ENCODE measurements at regions not wholly inside any gene's neighbourhood (a gene's known extent, or its start where the extent isn't known, plus 50 kb on each side); places are given as distances from the start of the nearest gene placed in this dataset.

DNA sequence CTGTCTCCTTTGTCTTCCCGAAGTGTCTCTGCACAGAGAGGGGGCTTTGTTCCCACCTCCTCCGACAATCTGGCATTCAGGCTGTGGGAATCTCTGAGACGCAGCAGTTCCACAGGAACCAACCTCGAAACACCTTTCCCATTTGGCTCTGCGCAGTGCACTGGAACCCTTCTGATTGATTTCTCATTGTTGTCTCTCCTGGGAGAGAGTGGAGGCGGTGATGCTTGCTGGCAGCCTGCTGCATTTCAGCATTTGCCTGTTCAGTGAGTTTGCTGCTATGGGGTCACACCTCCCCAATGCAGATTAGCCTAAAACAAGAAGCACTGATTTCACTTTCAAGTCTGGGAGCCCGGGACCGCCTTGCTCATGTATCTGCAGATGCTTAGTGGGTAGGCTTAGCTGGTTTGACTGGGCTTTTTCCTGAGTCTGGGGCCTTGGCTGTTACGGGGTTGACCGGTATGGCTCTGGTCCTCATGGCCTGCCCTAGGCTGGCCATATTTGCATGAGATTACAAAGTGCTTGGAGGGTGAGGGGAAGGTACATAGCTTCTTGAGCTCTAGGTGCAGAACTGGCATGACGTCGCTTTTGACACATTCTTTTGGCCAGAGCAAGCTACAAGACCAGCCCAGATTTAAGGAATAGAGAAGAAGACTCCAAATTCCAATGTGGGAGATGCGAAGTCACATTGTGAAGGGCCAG, 695.3 kb downstream of the PTPRU start:
- ATAC-seq (ENCODE audit: insufficient read depth, low FRiP score): no peak
- Histone ChIP-seq H3K9me3 (ENCODE audit: control insufficient read depth in 4 of 4, insufficient read depth in 3 of 4, low read length in 3 of 4) (peaks cover 0 to 2% (median 0%) of the 10 kb centered on the region in 4 donors), H3K36me3 (ENCODE audit: control insufficient read depth in 4 of 4, insufficient read depth in 4 of 4, low read length in 4 of 4) (no peaks in the 10 kb centered on the region), H3K27ac (ENCODE audit: low read depth in 1 of 2, low read length in 1 of 2) (no peak overlapping the region), H3K9ac (ENCODE audit: insufficient read depth in 1 of 2, low read length in 2 of 2) (no peak overlapping the region), H3K4me1 (ENCODE audit: control insufficient read depth in 5 of 5, insufficient read depth in 5 of 5, low read length in 5 of 5) (no peaks in the 10 kb centered on the region), H3K4me3 (no peak overlapping the region), H3K27me3 (ENCODE audit: control insufficient read depth in 3 of 3, insufficient read depth in 3 of 3, low read length in 2 of 3) (peaks cover 0 to 11% (median 3%) of the 10 kb centered on the region in 3 donors)
- TF ChIP-seq CTCF (IDR thresholded peaks at IDR 0.05; ENCODE audit: control extremely low read depth, extremely low read depth): no peak
- 62 to 70% methylated on average over 13 of the region's 13 CpGs for WGBS, 2 donors
- no peak for DNase-seq

GRCh38 chr1:29925058-29925457, 688.7 kb downstream of the PTPRU start:
- ATAC-seq (ENCODE audit: insufficient read depth, low FRiP score): no peak
- DNase-seq: no peak

DNA sequence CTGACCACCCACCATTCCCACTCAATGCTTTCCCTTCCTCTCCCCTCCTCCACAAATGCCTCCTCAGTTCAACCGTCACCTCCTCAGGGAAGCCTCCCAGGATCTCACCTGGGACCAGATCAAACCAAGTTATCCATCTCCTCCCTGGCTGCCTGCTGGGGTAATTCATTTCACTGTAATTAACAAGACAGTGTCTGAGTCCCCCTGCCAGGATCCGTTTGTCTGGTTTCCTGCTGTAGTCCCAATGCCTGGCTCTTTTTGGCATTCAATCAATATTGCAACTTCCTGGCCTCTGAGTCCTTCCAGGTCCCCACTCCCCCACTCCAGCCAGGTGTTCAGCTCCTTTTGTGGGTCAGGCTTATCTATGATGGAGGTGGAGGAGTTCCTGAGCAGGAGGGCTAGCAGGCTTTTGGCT, 687.7 kb downstream of the PTPRU start:
- no peak overlapping the region for H3K9ac ChIP-seq (ENCODE audit: insufficient read depth in 1 of 2, low read length in 2 of 2)
- no peaks in the 10 kb centered on the region for H3K27me3 ChIP-seq (ENCODE audit: control insufficient read depth in 3 of 3, insufficient read depth in 3 of 3, low read length in 2 of 3)
- no peaks in the 10 kb centered on the region for H3K36me3 ChIP-seq (ENCODE audit: control insufficient read depth in 4 of 4, insufficient read depth in 4 of 4, low read length in 4 of 4)
- no peak for TF ChIP-seq CTCF (IDR thresholded peaks at IDR 0.05; ENCODE audit: control extremely low read depth, extremely low read depth)
- no peak overlapping the region for H3K4me3 ChIP-seq
- no peaks in the 10 kb centered on the region for H3K4me1 ChIP-seq (ENCODE audit: control insufficient read depth in 5 of 5, insufficient read depth in 5 of 5, low read length in 5 of 5)
- ATAC-seq (ENCODE audit: insufficient read depth, low FRiP score) (no peak), DNase-seq (no peak)
- H3K27ac ChIP-seq (ENCODE audit: low read depth in 1 of 2, low read length in 1 of 2): no peak overlapping the region
- 4 to 10% methylated on average over 2 of the region's 2 CpGs for WGBS, 2 donors
- no peaks in the 10 kb centered on the region for H3K9me3 ChIP-seq (ENCODE audit: control insufficient read depth in 4 of 4, insufficient read depth in 3 of 4, low read length in 3 of 4)

More at GRCh38 chr1:29925058-29925457, 688.7 kb downstream of the PTPRU start:
- Histone ChIP-seq H3K27me3 (ENCODE audit: control insufficient read depth in 3 of 3, insufficient read depth in 3 of 3, low read length in 2 of 3) (no peaks in the 10 kb centered on the region), H3K4me1 (ENCODE audit: control insufficient read depth in 5 of 5, insufficient read depth in 5 of 5, low read length in 5 of 5) (no peaks in the 10 kb centered on the region), H3K9ac (ENCODE audit: insufficient read depth in 1 of 2, low read length in 2 of 2) (no peak overlapping the region), H3K27ac (ENCODE audit: low read depth in 1 of 2, low read length in 1 of 2) (no peak overlapping the region), H3K9me3 (ENCODE audit: control insufficient read depth in 4 of 4, insufficient read depth in 3 of 4, low read length in 3 of 4) (no peaks in the 10 kb centered on the region), H3K36me3 (ENCODE audit: control insufficient read depth in 4 of 4, insufficient read depth in 4 of 4, low read length in 4 of 4) (no peaks in the 10 kb centered on the region), H3K4me3 (no peak overlapping the region)
- no peak for TF ChIP-seq CTCF (IDR thresholded peaks at IDR 0.05; ENCODE audit: control extremely low read depth, extremely low read depth)
- WGBS, 2 donors: 76 to 84% methylated on average over 6 of the region's 6 CpGs

DNA sequence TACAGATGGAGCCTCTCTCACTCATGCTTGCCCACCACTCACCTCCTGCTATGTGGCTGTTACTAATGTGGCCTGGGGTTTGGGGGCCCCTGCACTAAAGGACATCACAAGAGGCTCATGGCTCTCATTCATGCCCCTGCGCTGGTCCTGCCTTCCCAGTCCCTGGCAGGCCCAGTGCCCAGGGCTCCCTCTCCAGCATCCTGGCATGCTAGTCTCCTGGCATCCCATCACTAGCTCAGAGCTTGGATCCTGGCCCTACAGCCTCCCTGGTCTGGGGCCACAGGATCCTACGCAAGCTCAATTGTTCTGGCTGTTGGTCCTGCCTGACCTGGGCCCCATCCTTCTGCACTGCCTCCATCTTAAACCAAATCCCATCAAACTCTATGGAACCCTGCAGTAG, 685.4 kb downstream of the PTPRU start:
- TF ChIP-seq CTCF (IDR thresholded peaks at IDR 0.05; ENCODE audit: control extremely low read depth, extremely low read depth): no peak
- Histone ChIP-seq H3K4me1 (ENCODE audit: control insufficient read depth in 5 of 5, insufficient read depth in 5 of 5, low read length in 5 of 5) (no peaks in the 10 kb centered on the region), H3K27ac (ENCODE audit: low read depth in 1 of 2, low read length in 1 of 2) (no peak overlapping the region), H3K9me3 (ENCODE audit: control insufficient read depth in 4 of 4, insufficient read depth in 3 of 4, low read length in 3 of 4) (no peaks in the 10 kb centered on the region), H3K9ac (ENCODE audit: insufficient read depth in 1 of 2, low read length in 2 of 2) (no peak overlapping the region), H3K27me3 (ENCODE audit: control insufficient read depth in 3 of 3, insufficient read depth in 3 of 3, low read length in 2 of 3) (no peaks in the 10 kb centered on the region), H3K4me3 (no peak overlapping the region), H3K36me3 (ENCODE audit: control insufficient read depth in 4 of 4, insufficient read depth in 4 of 4, low read length in 4 of 4) (no peaks in the 10 kb centered on the region)
- DNase-seq (no peak), ATAC-seq (ENCODE audit: insufficient read depth, low FRiP score) (no peak)
- 90 to 92% methylated on average over 2 of the region's 2 CpGs for WGBS, 2 donors
